GM21390 (cell line): ENCODE measurements at regions not wholly inside any gene's neighbourhood (a gene's known extent, or its start where the extent isn't known, plus 50 kb on each side); places are given as distances from the start of the nearest gene placed in this dataset.

Experiments used
- ATAC-seq: cut with Tn5 transposase; IDR thresholded peaks from one replicate; pipeline ENCODE4 v1.9.1; 2021; ENCODE audit not compliant: unreplicated experiment

DNA sequence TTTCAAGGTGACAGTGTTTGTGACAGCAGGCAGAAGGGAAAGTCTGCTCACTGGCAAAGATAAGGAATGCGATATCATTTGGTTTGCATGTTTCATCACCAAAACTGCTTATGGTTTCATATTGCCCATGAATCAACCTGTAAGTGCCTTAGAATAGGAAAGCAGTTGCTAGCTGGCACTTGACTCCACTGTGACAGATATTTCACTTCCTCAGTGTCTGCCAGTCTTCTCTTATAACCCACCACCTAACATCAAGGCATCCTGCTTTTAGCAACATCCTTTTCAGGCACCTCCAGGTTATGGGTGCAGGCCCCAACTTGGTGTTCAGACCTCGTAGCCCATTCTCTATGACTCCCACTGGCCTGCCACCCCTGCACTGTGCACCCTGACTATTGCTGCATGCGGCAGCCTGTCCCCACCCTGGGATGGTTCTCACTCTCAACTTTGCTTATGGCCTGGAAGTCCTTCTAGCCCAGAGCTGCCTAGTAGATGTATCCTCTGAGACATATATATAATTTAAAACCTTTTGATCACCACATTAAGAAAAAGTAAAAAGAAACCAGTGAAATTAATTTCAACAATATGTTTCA, 154.4 kb upstream of the RARB start:
- ATAC-seq: no peak

DNA sequence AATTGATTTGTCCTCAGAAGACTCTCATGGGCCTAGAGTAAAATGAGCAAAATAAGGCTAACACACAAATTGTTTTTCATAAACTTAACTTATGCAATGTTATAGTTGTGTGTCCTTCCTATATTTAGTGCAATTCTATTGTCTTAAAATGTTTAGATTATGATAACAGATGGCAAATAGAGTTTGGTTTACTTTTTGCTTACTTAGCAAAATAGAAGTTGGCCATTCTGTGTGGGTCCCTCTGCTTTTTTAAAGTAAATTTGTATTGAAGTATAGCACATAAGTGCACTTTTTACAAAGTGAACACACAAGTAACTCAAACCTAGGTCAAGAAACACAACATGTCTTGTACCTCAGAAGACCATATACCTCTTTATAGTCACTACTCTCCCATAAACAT, 150.6 kb upstream of the RARB start:
- no peak for ATAC-seq

- ATAC-seq: no peak
Observed at GRCh38 chr3:25281041-25281731, 146.9 kb upstream of the RARB start.

DNA sequence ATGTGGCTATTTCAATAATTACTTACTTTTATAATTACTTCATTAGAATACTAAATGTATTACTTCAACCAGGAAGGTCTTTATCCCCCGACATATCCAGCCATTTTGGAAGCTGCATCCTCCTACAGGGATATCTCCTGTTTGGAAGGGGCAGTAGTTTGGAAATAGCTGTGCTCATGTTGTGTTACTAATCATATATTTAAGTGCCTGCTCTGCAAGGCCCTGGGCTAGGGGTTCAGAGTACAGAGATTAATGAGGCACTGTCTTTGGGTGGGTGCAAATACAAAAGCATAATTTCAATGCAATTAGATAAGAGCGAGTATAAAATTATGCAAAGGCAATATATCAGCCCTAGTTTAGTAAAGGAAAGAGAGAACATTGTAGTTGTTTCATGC, 146.3 kb upstream of the RARB start:
- no peak for ATAC-seq

DNA sequence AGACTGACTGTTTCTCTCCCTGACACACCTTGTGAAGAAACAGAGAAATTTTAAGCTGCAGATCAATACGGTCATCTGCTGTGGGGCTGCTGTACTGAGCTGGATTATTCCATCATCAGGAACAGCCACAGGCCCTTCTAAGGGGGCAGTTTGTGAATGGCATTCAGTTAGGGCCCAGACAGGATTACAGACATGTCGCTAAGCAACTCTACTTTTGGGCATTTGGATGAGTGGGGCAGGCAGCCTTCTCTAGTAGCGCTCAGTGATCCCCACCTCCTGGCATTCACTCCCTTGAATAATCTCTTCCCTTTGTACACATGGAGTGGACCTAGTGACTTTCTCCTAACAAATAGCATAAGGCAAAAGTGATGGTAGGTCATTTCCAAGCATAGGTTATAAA, 144.4 kb upstream of the RARB start:
- no peak for ATAC-seq

DNA sequence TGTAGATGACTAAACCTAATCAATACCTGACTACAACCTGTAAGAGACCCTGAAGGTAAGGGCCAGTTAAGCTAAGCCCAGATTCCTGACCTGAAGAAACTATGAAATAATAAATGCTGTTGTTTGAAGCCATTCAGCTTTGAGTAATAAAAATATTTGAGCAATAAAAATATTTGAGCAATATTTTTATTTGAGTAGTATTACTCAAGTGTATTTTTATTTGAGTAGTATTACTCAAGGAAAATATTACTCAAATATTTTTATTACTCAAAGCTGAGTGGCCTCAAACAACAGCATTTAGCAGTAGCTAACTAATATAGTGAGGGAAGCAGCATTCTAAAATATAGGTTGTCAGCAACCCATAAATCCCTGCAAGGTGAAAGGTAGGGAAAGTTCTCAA, 143.8 kb upstream of the RARB start:
- no peak for ATAC-seq

DNA sequence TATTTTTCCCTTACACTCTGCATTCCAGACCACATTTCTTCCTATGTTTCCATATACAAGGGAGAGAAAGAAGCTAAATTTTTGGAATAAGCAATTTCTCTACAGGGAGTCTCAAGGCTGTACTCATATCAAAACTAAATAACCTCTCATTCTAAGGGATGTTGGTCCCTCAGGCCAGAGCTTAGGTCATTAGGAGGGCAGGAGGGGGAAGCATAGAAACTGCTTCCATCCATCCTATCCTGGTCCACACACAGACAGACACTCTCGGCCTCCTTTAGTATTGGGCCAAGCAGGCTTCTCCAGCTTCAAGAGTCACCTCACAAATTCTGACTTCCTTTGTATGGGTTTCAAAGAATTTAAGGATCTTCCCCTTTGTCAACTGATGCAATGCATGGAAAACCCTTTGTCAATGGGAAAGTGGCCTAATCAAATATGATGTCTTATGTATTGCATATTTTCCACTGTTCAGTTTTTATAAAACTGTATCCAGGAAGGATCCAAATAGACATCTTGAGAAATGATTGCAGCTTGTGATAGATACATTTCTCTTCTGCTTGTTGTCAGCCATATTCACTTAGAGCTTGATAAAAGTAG, 140.7 kb upstream of the RARB start:
- no peak for ATAC-seq

DNA sequence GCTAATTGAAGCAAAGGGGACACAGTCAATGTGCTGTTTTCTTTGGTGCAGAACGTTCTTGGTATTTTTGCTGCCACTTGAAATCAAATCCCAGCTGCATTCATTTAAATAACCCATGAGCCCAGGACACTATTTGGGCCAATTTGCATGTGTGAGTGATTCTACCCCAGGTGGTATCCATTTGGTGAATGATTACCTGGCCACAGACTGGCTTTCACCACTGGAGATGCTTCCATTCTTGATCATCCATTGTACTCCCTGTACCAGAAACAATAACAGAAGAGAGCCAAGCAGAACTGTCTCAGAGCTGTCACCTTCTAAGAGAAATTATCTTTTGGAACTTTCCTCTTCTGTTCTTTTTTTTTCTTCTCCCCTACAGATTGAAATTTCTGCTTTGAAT, 139.7 kb upstream of the RARB start:
- ATAC-seq: no peak

GRCh38 chr3:25289156-25289555, 138.9 kb upstream of the RARB start:
- ATAC-seq: no peak

GRCh38 chr3:25289663-25290062, 138.4 kb upstream of the RARB start:
- no peak for ATAC-seq

GRCh38 chr3:25291481-25291905, 136.6 kb upstream of the RARB start:
- no peak for ATAC-seq

DNA sequence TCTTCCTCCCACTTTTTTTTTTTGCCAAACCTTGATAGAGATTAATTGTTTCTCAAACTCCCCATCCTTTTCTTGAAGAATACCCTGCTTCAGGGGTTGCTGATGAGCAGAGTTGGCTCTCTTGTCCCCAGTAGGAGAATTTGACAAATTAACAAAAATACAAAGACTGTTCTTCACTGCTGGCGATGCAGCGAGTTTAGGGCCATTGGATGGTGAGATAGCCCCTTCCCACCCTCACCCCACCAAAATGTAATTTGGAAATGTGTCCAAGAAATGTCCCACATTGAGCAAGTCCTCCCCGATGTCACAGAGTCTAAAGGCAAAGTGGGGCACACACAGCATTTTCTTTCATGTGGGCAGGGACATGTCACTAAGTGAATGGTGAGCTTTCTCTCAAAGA, 136.0 kb upstream of the RARB start:
- ATAC-seq: no peak

DNA sequence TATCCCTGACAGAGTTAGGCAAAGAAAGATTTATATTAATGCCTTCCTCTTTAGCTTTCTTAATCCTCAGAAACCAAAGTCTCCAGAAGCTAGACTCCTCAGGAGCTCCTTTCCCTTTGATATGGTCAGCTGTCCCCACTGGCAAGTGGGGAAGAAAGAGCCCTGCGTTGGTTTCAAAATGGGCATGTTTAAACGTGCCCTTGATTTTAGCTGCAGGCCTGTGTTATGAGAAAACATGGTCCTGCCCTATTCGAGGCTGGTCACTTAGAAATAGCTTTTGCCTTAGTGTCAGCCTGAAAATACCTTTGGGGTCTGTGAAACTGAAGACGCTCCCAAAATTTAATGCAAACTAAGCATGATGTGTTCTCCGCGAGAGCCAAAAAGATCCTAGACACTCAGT, 135.5 kb upstream of the RARB start:
- no peak for ATAC-seq

GRCh38 chr3:25293736-25294135, 134.3 kb upstream of the RARB start:
- ATAC-seq: no peak

DNA sequence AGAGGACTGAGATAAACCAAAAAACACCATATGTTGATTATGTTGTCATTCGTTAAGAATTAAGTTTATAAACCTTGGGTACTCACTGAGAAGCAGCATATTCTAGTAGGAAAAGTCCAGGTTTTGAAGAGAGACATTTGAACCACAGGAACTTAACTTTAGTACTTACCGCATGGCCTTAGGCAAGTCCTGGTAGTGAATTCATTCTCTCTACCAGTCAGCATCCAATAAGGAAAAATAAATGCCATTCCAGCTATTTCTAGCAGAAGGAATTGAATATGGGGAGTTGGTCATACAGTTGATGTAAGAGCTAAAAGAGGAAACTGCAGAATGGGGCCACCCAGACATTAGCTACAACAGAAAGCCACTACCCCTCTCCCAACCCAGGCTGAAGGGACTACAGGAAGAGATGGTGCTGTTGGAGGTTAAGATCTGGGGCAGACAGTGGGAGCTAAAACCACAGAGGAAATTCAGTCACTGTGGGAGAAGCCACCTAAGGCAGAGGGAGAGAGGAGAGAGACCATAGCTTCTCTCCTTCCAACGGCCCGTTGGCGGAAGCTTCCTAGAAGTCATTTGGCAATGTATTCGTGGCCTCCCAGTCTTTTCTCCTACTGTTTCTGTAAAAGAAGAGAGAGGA, 133.8 kb upstream of the RARB start:
- ATAC-seq: no peak

GRCh38 chr3:25297667-25298585, 130.1 kb upstream of the RARB start:
- no peak for ATAC-seq

- ATAC-seq: no peak
Observed at GRCh38 chr3:25300141-25300540, 127.9 kb upstream of the RARB start.

- no peak for ATAC-seq
Observed at GRCh38 chr3:25304916-25305315, 123.1 kb upstream of the RARB start.

- ATAC-seq: no peak
Observed at GRCh38 chr3:25306066-25306465, 122.0 kb upstream of the RARB start.

DNA sequence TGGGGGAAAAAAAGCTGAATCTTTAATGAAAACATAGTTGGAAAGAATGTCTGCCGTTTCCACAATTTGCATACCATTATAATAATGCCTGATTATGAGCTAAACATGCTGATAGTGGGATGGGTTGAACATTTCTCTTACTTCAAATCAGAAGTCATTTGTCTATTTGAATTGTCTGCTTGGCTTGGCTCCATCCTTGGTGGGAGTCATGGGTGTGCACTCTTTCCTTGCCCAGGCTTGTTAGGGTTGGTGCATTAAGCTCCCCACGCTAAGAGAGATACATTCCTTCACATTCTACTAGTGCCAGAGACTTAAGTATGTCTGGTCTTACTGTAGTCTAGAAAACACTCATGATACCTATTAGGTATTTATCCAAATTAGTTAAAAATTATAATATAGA, 121.4 kb upstream of the RARB start:
- ATAC-seq: no peak

GRCh38 chr3:25313286-25313685, 114.8 kb upstream of the RARB start:
- ATAC-seq: no peak
